ENCODE measurements at regions not wholly inside any gene's neighbourhood (a gene's known extent, or its start where the extent isn't known, plus 50 kb on each side); places are given as distances from the start of the nearest gene placed in this dataset.
"Not testable (repeated sequence)": the region's sequence is repeated elsewhere in the genome, so short reads cannot be mapped to it uniquely, and the experiment has no call there.

- TF ChIP-seq CTCF (conservative IDR thresholded peaks at IDR 0.05; ENCODE audit: low read depth, low read length) = no peak
- no peak for DNase-seq (ENCODE audit: low read depth)
- no peak overlapping the region for H3K4me3 ChIP-seq (ENCODE audit: low read depth, low read length)
These were observed 68.9 kb upstream of the VGLL4 start for GRCh38 chr3:11712646-11713045.

- TF ChIP-seq CTCF (conservative IDR thresholded peaks at IDR 0.05; ENCODE audit: low read depth, low read length) = no peak
- no peak overlapping the region for H3K4me3 ChIP-seq (ENCODE audit: low read depth, low read length)
- DNase-seq (ENCODE audit: low read depth) = no peak
These were observed 68.2 kb upstream of the VGLL4 start for GRCh38 chr3:11711876-11712275.

GRCh38 chr3:11709782-11710181 lies 66.1 kb upstream of the VGLL4 start:
- no peak for TF ChIP-seq CTCF (conservative IDR thresholded peaks at IDR 0.05; ENCODE audit: low read depth, low read length)
- no peak for DNase-seq (ENCODE audit: low read depth)
- no peak overlapping the region for H3K4me3 ChIP-seq (ENCODE audit: low read depth, low read length)

- not testable (repeated sequence) for DNase-seq (ENCODE audit: low read depth)
These were observed 63.4 kb upstream of the VGLL4 start for GRCh38 chr3:11707084-11707483.

GRCh38 chr3:11706604-11707003 lies 62.9 kb upstream of the VGLL4 start:
- H3K4me3 ChIP-seq (ENCODE audit: low read depth, low read length) = no peak overlapping the region
- no peak for DNase-seq (ENCODE audit: low read depth)
- TF ChIP-seq CTCF (conservative IDR thresholded peaks at IDR 0.05; ENCODE audit: low read depth, low read length) = no peak

More at GRCh38 chr3:11707084-11707483, 63.4 kb upstream of the VGLL4 start:
- not testable (repeated sequence) for H3K4me3 ChIP-seq (ENCODE audit: low read depth, low read length)

GRCh38 chr3:11705049-11705448 lies 61.3 kb upstream of the VGLL4 start:
- no peak overlapping the region for H3K4me3 ChIP-seq (ENCODE audit: low read depth, low read length)
- no peak for DNase-seq (ENCODE audit: low read depth)
- TF ChIP-seq CTCF (conservative IDR thresholded peaks at IDR 0.05; ENCODE audit: low read depth, low read length) = no peak

- H3K4me3 ChIP-seq (ENCODE audit: low read depth, low read length) = no peak overlapping the region
- no peak for TF ChIP-seq CTCF (conservative IDR thresholded peaks at IDR 0.05; ENCODE audit: low read depth, low read length)
- DNase-seq (ENCODE audit: low read depth) = no peak
These were observed 59.4 kb upstream of the VGLL4 start for GRCh38 chr3:11703146-11703545.

- TF ChIP-seq CTCF (conservative IDR thresholded peaks at IDR 0.05; ENCODE audit: low read depth, low read length) = no peak
- H3K4me3 ChIP-seq (ENCODE audit: low read depth, low read length) = no peak overlapping the region
- no peak for DNase-seq (ENCODE audit: low read depth)
These were observed 55.3 kb upstream of the VGLL4 start for GRCh38 chr3:11699083-11699427.

Measured in epithelial cell of proximal tubule (primary cell).